ENCODE measurements at regions not wholly inside any gene's neighbourhood (a gene's known extent, or its start where the extent isn't known, plus 50 kb on each side); places are given as distances from the start of the nearest gene placed in this dataset.

- TF ChIP-seq REST (IDR thresholded peaks at IDR 0.05; ENCODE audit: low read depth) (no peak), EP300 (IDR thresholded peaks at IDR 0.05; ENCODE audit: borderline replicate concordance) (no peak), ZBTB7A (IDR thresholded peaks at IDR 0.05; ENCODE audit: low read depth) (no peak), EGR1 (IDR thresholded peaks at IDR 0.05) (no peak), NFIC (IDR thresholded peaks at IDR 0.05) (no peak), YY1 (IDR thresholded peaks at IDR 0.05; ENCODE audit: low read depth) (no peak), RAD21 (IDR thresholded peaks at IDR 0.05; ENCODE audit: low read depth) (no peak), TEAD4 (IDR thresholded peaks at IDR 0.05) (no peak), CEBPB (IDR thresholded peaks at IDR 0.05) (no peak), TAF1 (IDR thresholded peaks at IDR 0.05; ENCODE audit: low read depth) (no peak), TCF12 (IDR thresholded peaks at IDR 0.05; ENCODE audit: low read depth) (no peak)
Measured at GRCh38 chr4:66795724-66796123, 749.6 kb downstream of the CENPC start.
